GM12891 (cell line): ENCODE measurements at regions not wholly inside any gene's neighbourhood (a gene's known extent, or its start where the extent isn't known, plus 50 kb on each side); places are given as distances from the start of the nearest gene placed in this dataset.

ENCODE experiments used
- DNase-seq: peaks from one replicate; pipeline ENCODE4 v3.0.0; 2011; ENCODE audit warnings: low spot score; ENCODE audit not compliant: insufficient read length
- FAIRE-seq: peaks from 2 replicates; lab custom pipeline; 2011; peaks lifted over from hg19 to GRCh38; lab: Jason Lieb, UNC
- PAX5 ChIP-seq: IDR thresholded peaks from 2 replicates; pipeline ENCODE4 v1.6.1; 2011; ENCODE audit warnings: low read length, moderate library complexity, mild to moderate bottlenecking; ENCODE audit not compliant: insufficient read depth, severe bottlenecking
- POLR2A ChIP-seq: IDR thresholded peaks from 2 replicates; pipeline ENCODE4 v1.6.1; 2011; ENCODE audit warnings: low read depth, low read length, control low read depth
- POLR2AphosphoS5 ChIP-seq: IDR thresholded peaks from 2 replicates; pipeline ENCODE4 v1.6.1; 2011; ENCODE audit warnings: low read depth, low read length, control low read depth
- POU2F2 ChIP-seq: IDR thresholded peaks from 2 replicates; pipeline ENCODE4 v1.6.1; 2011; ENCODE audit warnings: low read depth, mild to moderate bottlenecking, control low read depth, low read length, moderate library complexity
- SPI1 ChIP-seq: IDR thresholded peaks from 2 replicates; pipeline ENCODE4 v1.6.1; 2011; ENCODE audit warnings: low read depth, low read length, control low read depth
- TAF1 ChIP-seq: IDR thresholded peaks from 2 replicates; pipeline ENCODE4 v1.6.1; 2011; ENCODE audit warnings: low read depth, low read length, control low read depth

DNA sequence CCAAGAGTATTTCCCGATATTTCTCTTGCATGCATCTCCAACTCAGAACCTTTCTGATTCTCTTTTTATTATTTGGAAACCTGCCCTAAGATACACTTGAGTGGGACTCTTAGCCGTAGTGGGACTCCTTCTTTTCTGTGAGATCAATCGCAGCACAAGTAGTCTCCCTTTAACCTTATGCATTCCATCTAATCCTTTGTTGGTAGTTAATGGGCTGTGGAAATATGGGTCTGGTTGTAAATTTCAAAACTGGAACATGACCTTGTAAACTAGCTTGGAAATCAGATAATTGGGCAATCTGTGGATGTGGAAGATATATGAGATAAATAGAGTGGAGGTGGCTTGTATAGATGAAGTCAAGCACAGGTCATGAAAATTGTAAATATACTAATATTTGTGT, 350.0 kb downstream of the NDFIP2 start:
- DNase-seq, result no peak
- TF ChIP-seq POU2F2 (no peak), POLR2A (no peak), TAF1 (no peak), SPI1 (no peak), POLR2AphosphoS5 (no peak), PAX5 (no peak)
- FAIRE-seq, result no peak

DNA sequence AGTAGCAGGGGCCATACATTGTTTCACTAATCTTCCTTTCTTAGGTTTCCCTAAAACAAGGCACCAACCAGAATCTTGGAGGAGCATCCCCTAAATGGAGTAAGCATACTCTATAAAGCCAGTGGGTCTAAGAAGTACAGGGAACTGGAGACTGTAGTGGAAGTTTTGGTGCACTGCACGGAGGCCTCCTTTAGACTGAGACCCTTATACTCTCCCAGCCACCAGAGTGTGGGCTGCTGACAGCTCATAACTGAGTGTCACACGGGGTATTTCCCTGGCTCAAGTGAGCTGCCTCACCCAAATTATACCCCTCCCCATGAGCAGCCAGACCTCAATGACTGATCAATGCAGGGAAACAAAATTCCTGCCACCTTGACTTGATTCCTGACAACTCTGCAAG, 349.5 kb downstream of the NDFIP2 start:
- FAIRE-seq (no peak), DNase-seq (no peak)
- TF ChIP-seq PAX5, result no peak
- no peak for TF ChIP-seq TAF1
- no peak for TF ChIP-seq POLR2A
- no peak for TF ChIP-seq POU2F2
- TF ChIP-seq SPI1, result no peak
- TF ChIP-seq POLR2AphosphoS5, result no peak

DNA sequence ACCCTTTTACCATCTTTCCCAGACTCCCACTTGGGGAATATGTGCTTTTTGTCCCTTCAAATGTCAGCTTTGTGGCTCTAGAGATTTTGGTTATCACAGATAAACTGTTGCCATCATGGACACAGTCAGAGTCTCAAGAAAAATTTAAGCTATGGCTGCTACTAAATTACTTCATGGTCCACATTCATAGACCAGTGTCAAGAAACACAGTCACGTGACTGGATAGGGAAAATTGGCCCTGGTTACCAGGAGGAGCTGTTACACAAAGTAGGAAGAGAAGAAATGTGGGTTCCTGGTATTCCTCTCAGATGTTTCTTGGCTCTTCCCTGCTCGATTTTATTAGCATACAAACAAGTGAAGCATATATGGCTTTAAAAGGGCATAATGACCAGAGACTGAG, 348.9 kb downstream of the NDFIP2 start:
- no peak for FAIRE-seq
- TF ChIP-seq PAX5, result no peak
- no peak for TF ChIP-seq POLR2AphosphoS5
- TF ChIP-seq POU2F2, result no peak
- no peak for TF ChIP-seq SPI1
- no peak for TF ChIP-seq POLR2A
- no peak for TF ChIP-seq TAF1
- DNase-seq, result no peak

DNA sequence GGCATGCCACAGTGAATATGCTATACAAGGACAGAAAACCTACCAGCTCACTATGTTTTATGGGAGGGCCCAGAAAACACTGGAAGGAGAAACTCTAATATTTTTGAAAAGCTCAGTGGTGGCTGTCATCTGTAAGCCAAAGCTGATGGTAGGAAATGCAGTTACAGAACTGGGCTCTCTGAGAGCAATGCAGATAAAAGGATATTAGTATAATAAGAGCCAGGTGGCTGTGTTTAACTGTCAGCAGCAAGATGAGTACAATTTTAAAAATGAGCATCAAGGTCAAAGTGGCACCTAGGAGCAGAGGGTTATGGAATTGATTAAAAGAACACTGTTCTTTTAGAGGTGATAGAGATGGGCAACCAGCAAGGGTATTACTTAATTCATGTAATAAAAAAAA, 345.0 kb downstream of the NDFIP2 start:
- TF ChIP-seq POLR2AphosphoS5, result no peak
- no peak for TF ChIP-seq SPI1
- TF ChIP-seq TAF1, result no peak
- no peak for TF ChIP-seq POU2F2
- no peak for TF ChIP-seq POLR2A
- FAIRE-seq (no peak), DNase-seq (no peak)

DNA sequence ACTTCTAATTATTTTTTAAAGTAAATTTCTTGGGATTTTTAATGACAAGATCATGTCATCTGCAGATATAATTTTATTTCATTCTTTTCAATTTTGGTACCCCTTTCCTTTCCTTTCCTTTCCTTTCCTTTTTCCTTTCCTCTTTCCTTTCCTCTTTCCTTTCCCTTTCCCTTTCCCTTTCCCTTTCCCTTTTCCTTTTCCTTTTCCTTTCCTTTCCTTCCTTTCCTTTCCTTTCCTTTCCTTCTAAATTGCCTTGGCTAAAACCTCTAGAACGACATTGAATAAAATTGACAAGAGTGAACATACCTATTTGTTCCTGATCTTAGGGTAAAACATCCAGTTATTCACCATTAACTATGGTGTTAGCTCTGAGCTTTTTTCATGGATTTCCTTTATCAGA, 334.1 kb downstream of the NDFIP2 start:
- FAIRE-seq (no peak), DNase-seq (no peak)
- TF ChIP-seq TAF1, result no peak
- TF ChIP-seq PAX5, result no peak
- TF ChIP-seq POLR2AphosphoS5, result no peak
- TF ChIP-seq POLR2A, result no peak
- no peak for TF ChIP-seq POU2F2
- TF ChIP-seq SPI1, result no peak

DNA sequence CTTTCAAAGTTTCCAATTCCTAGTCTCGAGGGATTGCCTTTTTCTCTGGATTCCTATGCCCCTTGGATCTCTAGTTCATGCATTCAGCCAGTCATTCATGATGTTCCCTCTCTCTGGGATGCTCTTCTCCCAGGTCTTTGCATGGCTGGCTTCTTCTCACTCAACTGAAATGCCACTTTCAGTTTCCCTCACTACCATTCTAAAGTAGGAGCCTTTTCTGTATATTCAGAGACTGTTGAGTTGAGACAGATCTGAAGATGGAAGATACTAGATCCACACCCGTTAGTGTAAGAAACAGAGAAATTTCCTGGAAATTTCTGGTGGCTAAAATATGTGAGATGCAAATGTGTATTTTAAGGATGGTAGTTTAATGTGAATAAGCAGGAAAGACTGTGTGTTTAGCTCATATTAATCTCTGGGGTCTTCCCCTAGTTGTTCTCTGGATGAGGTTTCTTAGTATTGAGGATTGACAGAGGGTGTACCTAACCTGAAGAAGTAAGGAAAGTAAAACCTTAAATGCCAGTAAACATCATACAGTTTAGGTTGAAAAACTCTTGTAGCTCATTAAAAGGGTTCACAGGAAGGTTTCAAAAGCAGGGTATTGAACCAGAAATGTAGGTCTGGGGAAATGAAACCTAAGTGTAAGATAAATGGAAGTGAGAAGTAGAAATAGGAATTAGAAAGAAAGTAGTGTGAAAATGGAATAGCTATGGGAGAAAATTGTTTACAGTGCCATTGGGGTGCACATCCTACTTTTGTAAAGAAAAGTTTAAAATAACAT, 331.3 kb downstream of the NDFIP2 start:
- peak; percentile 76 for TF ChIP-seq SPI1
- no peak for TF ChIP-seq POLR2A
- TF ChIP-seq PAX5, result no peak
- DNase-seq, result no peak
- FAIRE-seq, result no peak

DNA sequence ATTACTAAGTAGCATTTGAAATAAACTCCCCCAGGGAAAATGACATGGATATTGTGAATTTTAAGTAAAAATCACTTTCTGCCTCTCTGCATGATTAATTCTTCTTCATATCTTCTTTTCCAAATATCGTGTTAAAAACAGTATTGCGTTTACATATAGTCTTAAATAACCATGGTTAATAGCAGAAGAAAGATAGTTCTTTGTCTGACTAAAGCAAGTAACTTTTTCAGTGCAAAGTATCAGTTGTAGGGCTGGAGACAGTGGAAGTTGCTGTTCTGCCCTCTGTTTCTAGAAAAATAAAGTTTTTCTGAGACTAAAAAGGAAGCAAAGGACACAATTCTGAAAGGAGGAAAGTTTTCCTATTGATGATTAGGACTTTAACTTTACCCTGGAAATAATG, 330.2 kb downstream of the NDFIP2 start:
- FAIRE-seq (no peak), DNase-seq (no peak)

DNA sequence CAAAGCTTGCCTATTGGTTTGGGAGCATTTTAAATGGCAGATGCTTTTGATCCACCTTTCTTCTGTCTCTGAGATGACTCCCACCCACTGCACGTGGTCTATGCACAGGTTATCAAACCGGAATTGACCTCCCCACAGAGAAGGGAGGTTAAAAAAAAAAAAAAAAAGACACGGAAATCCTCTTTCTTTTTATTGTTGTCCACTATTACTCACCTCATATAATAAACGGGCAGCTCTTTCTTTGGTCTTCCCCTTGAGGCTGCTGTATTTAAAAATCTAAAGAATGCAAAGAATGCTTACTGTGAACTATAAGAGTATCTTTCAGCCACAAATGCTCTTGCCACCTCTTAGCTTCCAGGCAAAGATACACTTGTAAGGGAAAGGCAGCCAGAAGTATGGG, 329.7 kb downstream of the NDFIP2 start:
- DNase-seq (no peak), FAIRE-seq (no peak)
- no peak for TF ChIP-seq POU2F2

More for the DNA sequence above, 330.2 kb downstream of the NDFIP2 start:
- TF ChIP-seq PAX5, result no peak
- TF ChIP-seq POLR2AphosphoS5, result no peak
- TF ChIP-seq SPI1, result no peak
- no peak for TF ChIP-seq POLR2A
- no peak for TF ChIP-seq TAF1
- TF ChIP-seq POU2F2, result no peak

DNA sequence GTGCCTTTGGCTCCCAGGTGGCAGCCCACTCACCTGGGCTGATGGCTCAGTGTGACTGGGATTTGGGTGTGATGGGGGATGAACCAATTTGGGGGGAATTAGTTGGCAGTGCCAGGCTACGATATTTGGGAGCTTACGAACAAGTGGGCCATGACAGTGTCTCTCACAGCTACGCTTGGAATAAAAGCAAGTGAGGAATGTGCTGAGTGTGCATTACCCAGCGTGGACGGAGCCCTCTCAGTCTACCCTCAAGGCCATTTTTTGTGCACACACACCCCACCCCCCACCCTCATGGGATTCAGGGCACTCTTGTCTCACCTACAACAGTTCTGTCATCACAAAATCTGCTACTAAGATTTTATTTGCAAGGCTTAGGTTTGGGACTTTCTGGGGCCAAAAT, 329.1 kb downstream of the NDFIP2 start:
- DNase-seq, result no peak
- TF ChIP-seq POU2F2 (no peak), POLR2A (no peak), TAF1 (no peak)
- no peak for FAIRE-seq

DNA sequence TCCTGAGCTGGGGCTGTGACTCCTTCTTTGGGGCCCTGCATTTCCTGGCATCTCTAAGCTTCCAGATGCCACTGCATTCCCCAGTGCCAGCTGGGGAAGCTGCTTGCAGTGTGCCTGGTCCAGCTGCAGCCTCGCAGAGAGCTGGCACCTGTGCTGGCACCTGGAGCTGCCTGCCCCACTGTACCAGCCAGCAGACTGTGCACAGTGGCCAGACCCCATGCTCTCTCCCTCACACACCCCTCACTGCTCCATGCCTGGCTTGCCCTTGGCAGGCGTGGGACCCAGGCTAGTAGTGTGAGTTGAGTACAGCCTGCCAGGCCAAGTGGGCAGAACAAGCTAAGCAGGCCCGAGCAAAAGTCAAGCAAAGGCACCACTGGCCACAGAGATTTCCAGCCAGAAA, 327.5 kb downstream of the NDFIP2 start:
- TF ChIP-seq POU2F2 (no peak), SPI1 (no peak), POLR2AphosphoS5 (no peak), POLR2A (no peak), TAF1 (no peak), PAX5 (no peak)
- FAIRE-seq (no peak), DNase-seq (no peak)

DNA sequence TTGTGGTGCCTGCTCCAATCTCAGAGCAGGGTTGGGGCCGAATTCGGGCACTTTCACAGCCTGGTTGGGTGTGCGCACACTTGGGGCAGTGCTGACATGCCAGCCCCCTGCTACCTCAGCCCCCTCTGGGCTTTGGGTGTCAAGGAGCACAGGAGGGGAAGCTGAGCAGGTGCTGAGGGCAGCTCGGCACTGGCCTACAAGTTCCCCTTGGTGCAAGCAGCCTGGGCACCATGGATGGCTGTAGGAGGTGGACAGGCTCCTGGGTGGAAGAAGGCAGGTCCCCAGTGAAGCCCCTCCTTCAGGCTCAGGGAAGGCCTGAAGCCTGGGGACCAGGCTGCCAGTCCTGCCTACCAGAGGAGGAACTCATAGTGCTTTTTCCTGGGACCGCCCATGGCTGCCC, 326.6 kb downstream of the NDFIP2 start:
- DNase-seq, result no peak
- FAIRE-seq, result no peak
- TF ChIP-seq PAX5, result no peak
- no peak for TF ChIP-seq POLR2AphosphoS5
